WTC11 (cell line): ENCODE measurements at regions not wholly inside any gene's neighbourhood (a gene's known extent, or its start where the extent isn't known, plus 50 kb on each side); places are given as distances from the start of the nearest gene placed in this dataset.

Experiments used
- ARID4B ChIP-seq: sonication (generic); formaldehyde crosslinking; IDR thresholded peaks from 2 replicates; pipeline ENCODE4 v1.8.0; 2023; ENCODE audit warnings: missing genetic modification reagents, mild to moderate bottlenecking, borderline replicate concordance
- ATF6 ChIP-seq: sonication (generic); formaldehyde crosslinking; IDR thresholded peaks from 2 replicates; pipeline ENCODE4 v1.8.1; 2023; ENCODE audit warnings: mild to moderate bottlenecking, missing genetic modification reagents
- CTCF ChIP-seq: fragments of 200-600 bp; IDR thresholded peaks from 2 replicates; pipeline ENCODE4 v1.8.0; 2022; ENCODE audit warnings: antibody characterized with exemption
- FOXP1 ChIP-seq: sonication (generic); formaldehyde crosslinking; IDR thresholded peaks from 2 replicates; pipeline ENCODE4 v1.8.0; 2022; ENCODE audit warnings: missing genetic modification reagents, mild to moderate bottlenecking, moderate library complexity, borderline replicate concordance
- KAT7 ChIP-seq: sonication (generic); formaldehyde crosslinking; IDR thresholded peaks from 2 replicates; pipeline ENCODE4 v1.8.1; 2023; ENCODE audit warnings: missing genetic modification reagents, mild to moderate bottlenecking, borderline replicate concordance
- MLX ChIP-seq: sonication (generic); formaldehyde crosslinking; IDR thresholded peaks from 2 replicates; pipeline ENCODE4 v1.8.1; 2023; ENCODE audit warnings: mild to moderate bottlenecking, missing genetic modification reagents, moderate library complexity
- PRDM15 ChIP-seq: sonication (generic); formaldehyde crosslinking; IDR thresholded peaks from 2 replicates; pipeline ENCODE4 v1.8.0; 2022; ENCODE audit warnings: missing genetic modification reagents
- PREB ChIP-seq: sonication (generic); formaldehyde crosslinking; IDR thresholded peaks from 2 replicates; pipeline ENCODE4 v1.8.1; 2022; ENCODE audit warnings: mild to moderate bottlenecking, missing genetic modification reagents, moderate library complexity, borderline replicate concordance
- TCF7 ChIP-seq: sonication (generic); formaldehyde crosslinking; IDR thresholded peaks from 2 replicates; pipeline ENCODE4 v1.8.0; 2022; ENCODE audit warnings: mild to moderate bottlenecking, low read depth, missing genetic modification reagents, moderate library complexity
- ZBTB21 ChIP-seq: sonication (generic); formaldehyde crosslinking; IDR thresholded peaks from 2 replicates; pipeline ENCODE4 v1.8.1; 2023; ENCODE audit warnings: mild to moderate bottlenecking, missing genetic modification reagents, borderline replicate concordance
- ZBTB43 ChIP-seq: sonication (generic); formaldehyde crosslinking; IDR thresholded peaks from 2 replicates; pipeline ENCODE4 v1.8.1; 2023; ENCODE audit warnings: mild to moderate bottlenecking, missing genetic modification reagents
- ZNF512 ChIP-seq: sonication (generic); formaldehyde crosslinking; IDR thresholded peaks from 2 replicates; pipeline ENCODE4 v1.8.1; 2022; ENCODE audit warnings: missing genetic modification reagents, borderline replicate concordance

GRCh38 chr12:90831712-90832111 is 123.3 kb downstream of the CCER1 start:
- TF ChIP-seq CTCF (no peak), ZBTB43 (CRISPR knock-in tag) (no peak), KAT7 (CRISPR knock-in tag) (no peak), PRDM15 (no peak), FOXP1 (no peak), ARID4B (no peak), ATF6 (CRISPR knock-in tag) (no peak), ZBTB21 (no peak), PREB (CRISPR knock-in tag) (no peak), MLX (CRISPR knock-in tag) (no peak), TCF7 (CRISPR knock-in tag) (no peak), ZNF512 (CRISPR knock-in tag) (no peak)
